Neural cell (in vitro differentiated cells): ENCODE measurements at regions not wholly inside any gene's neighbourhood (a gene's known extent, or its start where the extent isn't known, plus 50 kb on each side); places are given as distances from the start of the nearest gene placed in this dataset.
A peak's percentile ranks its signal among the peaks of the same experiment; 100 is the strongest.

Experiments
- H2AFZ ChIP-seq: fragments of 200-600, 300-800 bp; sonication (generic), shearing (Covaris generic); 2 replicates; pipeline ENCODE4 v1.6.0; 2014; ENCODE audit warnings: low read depth, mild to moderate bottlenecking, antibody characterized with exemption, low read length, moderate library complexity
- H3F3A ChIP-seq: fragments of 200-600 bp; shearing (Covaris generic); 2 replicates; pipeline ENCODE4 v1.6.1; 2016; ENCODE audit warnings: mild to moderate bottlenecking, moderate library complexity, mixed read lengths, antibody characterized with exemption, low read length; ENCODE audit not compliant: insufficient read depth, poor library complexity, severe bottlenecking
- H3K27ac ChIP-seq: fragments of 200-600, 300-800 bp; sonication (generic), shearing (Covaris generic); 2 replicates; pipeline ENCODE4 v1.5.1; 2014; ENCODE audit warnings: mild to moderate bottlenecking, low read length, moderate library complexity
- H3K27me3 ChIP-seq: fragments of 300-800, 200-600 bp; sonication (generic), shearing (Covaris generic); 2 replicates; pipeline ENCODE4 v1.6.0; 2014; ENCODE audit warnings: mild to moderate bottlenecking, low read depth, low read length, moderate library complexity; ENCODE audit not compliant: insufficient read depth
- H3K36me3 ChIP-seq: fragments of 300-800, 200-600 bp; sonication (generic), shearing (Covaris generic); 2 replicates; pipeline ENCODE4 v1.5.1; 2014; ENCODE audit warnings: mild to moderate bottlenecking, antibody characterized with exemption, low read length, moderate library complexity; ENCODE audit not compliant: insufficient read depth
- H3K4me2 ChIP-seq: fragments of 300-800, 200-600 bp; sonication (generic), shearing (Covaris generic); 2 replicates; pipeline ENCODE4 v1.6.0; 2014; ENCODE audit warnings: mild to moderate bottlenecking, low read length
- H3K4me3 ChIP-seq: fragments of 300-800, 200-600 bp; sonication (generic), shearing (Covaris generic); 2 replicates; pipeline ENCODE4 v1.5.1; 2014; ENCODE audit warnings: mild to moderate bottlenecking, low read length, moderate library complexity
- H3K79me2 ChIP-seq: fragments of 200-600 bp; shearing (Covaris generic); replicated peaks from 2 replicates; pipeline ENCODE4 v1.6.0; 2014; ENCODE audit warnings: mild to moderate bottlenecking, low read length, moderate library complexity; ENCODE audit not compliant: insufficient read depth
- H3K9ac ChIP-seq: fragments of 300-800, 200-600 bp; sonication (generic), shearing (Covaris generic); 2 replicates; pipeline ENCODE4 v1.6.1; 2016; ENCODE audit warnings: mild to moderate bottlenecking, low read length, mixed read lengths
- H3K9me2 ChIP-seq: fragments of 200-600 bp; shearing (Covaris generic); 2 replicates; pipeline ENCODE4 v1.6.1; 2016; ENCODE audit warnings: mild to moderate bottlenecking, low read length, mixed read lengths; ENCODE audit not compliant: insufficient read depth
- H3K9me3 ChIP-seq: fragments of 200-600, 300-800 bp; sonication (generic), shearing (Covaris generic); 2 replicates; pipeline ENCODE4 v1.6.1; 2016; ENCODE audit warnings: mild to moderate bottlenecking, mixed run types, low read length, moderate library complexity, mixed read lengths
- H4K20me1 ChIP-seq: fragments of 200-600 bp; shearing (Covaris generic); 2 replicates; pipeline ENCODE4 v1.6.1; 2016; ENCODE audit warnings: mild to moderate bottlenecking, mixed run types; ENCODE audit not compliant: insufficient read depth
- EP300 ChIP-seq: fragments of 450-650 bp; conservative IDR thresholded peaks from 2 replicates; pipeline ENCODE4 v1.6.1; 2014; ENCODE audit warnings: antibody characterized with exemption, mild to moderate bottlenecking, moderate library complexity; ENCODE audit not compliant: poor library complexity, severe bottlenecking
- EZH2 ChIP-seq: fragments of 200-600, 300-800 bp; shearing (Covaris generic), sonication (generic); IDR thresholded peaks from 2 replicates; pipeline ENCODE4 v1.6.1; 2014; ENCODE audit warnings: antibody characterized with exemption, low read length, borderline replicate concordance, mild to moderate bottlenecking; ENCODE audit not compliant: insufficient read depth, poor library complexity, severe bottlenecking
- MXI1 ChIP-seq: fragments of 450-650 bp; conservative IDR thresholded peaks from 2 replicates; pipeline ENCODE4 v1.6.1; 2014; ENCODE audit warnings: antibody characterized with exemption, mild to moderate bottlenecking; ENCODE audit not compliant: poor library complexity, severe bottlenecking
- POLR2AphosphoS5 ChIP-seq: IDR thresholded peaks from 2 replicates; pipeline ENCODE4 v1.6.1; 2012
- RAD21 ChIP-seq: fragments of 450-650 bp; conservative IDR thresholded peaks from 2 replicates; pipeline ENCODE4 v1.6.1; 2014; ENCODE audit warnings: antibody characterized with exemption, mild to moderate bottlenecking, moderate library complexity
- SMC3 ChIP-seq: fragments of 450-650 bp; conservative IDR thresholded peaks from 2 replicates; pipeline ENCODE4 v1.6.1; 2014; ENCODE audit warnings: antibody characterized with exemption, mild to moderate bottlenecking, moderate library complexity; ENCODE audit not compliant: poor library complexity
- TAF1 ChIP-seq: IDR thresholded peaks from 2 replicates; pipeline ENCODE4 v1.6.1; 2012; ENCODE audit warnings: low read depth
- TF ChIP-seq, protein P1 (sequence below): fragments of 450-650 bp; IDR thresholded peaks from 2 replicates; pipeline ENCODE4 v1.5.1; 2014; ENCODE audit warnings: antibody characterized with exemption, mild to moderate bottlenecking, moderate library complexity; ENCODE audit not compliant: poor library complexity, severe bottlenecking
- TF ChIP-seq, protein P2 (sequence below): IDR thresholded peaks from 2 replicates; pipeline ENCODE4 v1.6.1; 2012; ENCODE audit warnings: borderline replicate concordance

DNA sequence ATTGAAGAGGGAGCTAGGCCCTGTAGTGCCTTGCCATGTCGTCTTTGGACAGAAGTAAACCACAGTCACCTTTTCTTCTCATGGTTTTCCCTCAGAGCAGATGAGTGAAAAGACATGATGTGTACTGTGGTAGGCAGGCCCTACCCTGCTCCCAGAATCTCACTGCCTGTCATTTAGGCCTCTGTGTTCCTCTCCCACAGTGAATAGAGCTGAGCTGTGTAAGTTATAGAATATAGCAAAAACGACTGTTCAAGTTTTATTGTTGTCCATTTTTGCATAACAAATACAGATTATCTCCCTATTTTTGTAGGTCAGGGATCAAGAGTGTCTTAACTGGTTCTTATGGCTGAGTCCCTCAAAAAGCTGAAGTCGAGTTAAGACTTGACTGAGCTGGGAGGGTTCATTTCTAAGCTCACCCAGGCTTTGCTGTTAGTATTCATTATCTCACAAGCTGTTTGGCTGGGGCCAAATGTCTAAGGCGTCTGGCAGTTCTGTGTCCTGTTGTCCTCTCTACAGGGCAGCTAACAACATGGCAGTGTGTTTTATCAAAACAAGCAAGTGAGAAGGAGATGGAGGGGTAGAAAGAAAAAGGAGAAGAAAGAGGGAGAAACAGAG, 780.9 kb upstream of the POM121L12 start:
- H3K27ac ChIP-seq = no peak overlapping the region
- no peaks in the 10 kb centered on the region for H3K9me2 ChIP-seq
- no peak overlapping the region for H3K4me3 ChIP-seq
- TF ChIP-seq POLR2AphosphoS5 (no peak), SMC3 (no peak), TAF1 (no peak), MXI1 (no peak), EP300 (no peak), RAD21 (no peak), EZH2 (no peak)
- TF ChIP-seq, protein P1, sequence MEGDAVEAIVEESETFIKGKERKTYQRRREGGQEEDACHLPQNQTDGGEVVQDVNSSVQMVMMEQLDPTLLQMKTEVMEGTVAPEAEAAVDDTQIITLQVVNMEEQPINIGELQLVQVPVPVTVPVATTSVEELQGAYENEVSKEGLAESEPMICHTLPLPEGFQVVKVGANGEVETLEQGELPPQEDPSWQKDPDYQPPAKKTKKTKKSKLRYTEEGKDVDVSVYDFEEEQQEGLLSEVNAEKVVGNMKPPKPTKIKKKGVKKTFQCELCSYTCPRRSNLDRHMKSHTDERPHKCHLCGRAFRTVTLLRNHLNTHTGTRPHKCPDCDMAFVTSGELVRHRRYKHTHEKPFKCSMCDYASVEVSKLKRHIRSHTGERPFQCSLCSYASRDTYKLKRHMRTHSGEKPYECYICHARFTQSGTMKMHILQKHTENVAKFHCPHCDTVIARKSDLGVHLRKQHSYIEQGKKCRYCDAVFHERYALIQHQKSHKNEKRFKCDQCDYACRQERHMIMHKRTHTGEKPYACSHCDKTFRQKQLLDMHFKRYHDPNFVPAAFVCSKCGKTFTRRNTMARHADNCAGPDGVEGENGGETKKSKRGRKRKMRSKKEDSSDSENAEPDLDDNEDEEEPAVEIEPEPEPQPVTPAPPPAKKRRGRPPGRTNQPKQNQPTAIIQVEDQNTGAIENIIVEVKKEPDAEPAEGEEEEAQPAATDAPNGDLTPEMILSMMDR = no peak
- TF ChIP-seq, protein P2, sequence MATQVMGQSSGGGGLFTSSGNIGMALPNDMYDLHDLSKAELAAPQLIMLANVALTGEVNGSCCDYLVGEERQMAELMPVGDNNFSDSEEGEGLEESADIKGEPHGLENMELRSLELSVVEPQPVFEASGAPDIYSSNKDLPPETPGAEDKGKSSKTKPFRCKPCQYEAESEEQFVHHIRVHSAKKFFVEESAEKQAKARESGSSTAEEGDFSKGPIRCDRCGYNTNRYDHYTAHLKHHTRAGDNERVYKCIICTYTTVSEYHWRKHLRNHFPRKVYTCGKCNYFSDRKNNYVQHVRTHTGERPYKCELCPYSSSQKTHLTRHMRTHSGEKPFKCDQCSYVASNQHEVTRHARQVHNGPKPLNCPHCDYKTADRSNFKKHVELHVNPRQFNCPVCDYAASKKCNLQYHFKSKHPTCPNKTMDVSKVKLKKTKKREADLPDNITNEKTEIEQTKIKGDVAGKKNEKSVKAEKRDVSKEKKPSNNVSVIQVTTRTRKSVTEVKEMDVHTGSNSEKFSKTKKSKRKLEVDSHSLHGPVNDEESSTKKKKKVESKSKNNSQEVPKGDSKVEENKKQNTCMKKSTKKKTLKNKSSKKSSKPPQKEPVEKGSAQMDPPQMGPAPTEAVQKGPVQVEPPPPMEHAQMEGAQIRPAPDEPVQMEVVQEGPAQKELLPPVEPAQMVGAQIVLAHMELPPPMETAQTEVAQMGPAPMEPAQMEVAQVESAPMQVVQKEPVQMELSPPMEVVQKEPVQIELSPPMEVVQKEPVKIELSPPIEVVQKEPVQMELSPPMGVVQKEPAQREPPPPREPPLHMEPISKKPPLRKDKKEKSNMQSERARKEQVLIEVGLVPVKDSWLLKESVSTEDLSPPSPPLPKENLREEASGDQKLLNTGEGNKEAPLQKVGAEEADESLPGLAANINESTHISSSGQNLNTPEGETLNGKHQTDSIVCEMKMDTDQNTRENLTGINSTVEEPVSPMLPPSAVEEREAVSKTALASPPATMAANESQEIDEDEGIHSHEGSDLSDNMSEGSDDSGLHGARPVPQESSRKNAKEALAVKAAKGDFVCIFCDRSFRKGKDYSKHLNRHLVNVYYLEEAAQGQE = no peak
- H3K9me3 ChIP-seq = no peaks in the 10 kb centered on the region
- no peak overlapping the region for H3K4me2 ChIP-seq
- no peak overlapping the region for H2AFZ ChIP-seq
- H3K79me2 ChIP-seq = no peaks in the 10 kb centered on the region
- no peaks in the 10 kb centered on the region for H3K36me3 ChIP-seq
- H4K20me1 ChIP-seq = no peaks in the 10 kb centered on the region
- no peaks in the 10 kb centered on the region for H3F3A ChIP-seq
- H3K27me3 ChIP-seq = no peaks in the 10 kb centered on the region
- H3K9ac ChIP-seq = no peak overlapping the region

DNA sequence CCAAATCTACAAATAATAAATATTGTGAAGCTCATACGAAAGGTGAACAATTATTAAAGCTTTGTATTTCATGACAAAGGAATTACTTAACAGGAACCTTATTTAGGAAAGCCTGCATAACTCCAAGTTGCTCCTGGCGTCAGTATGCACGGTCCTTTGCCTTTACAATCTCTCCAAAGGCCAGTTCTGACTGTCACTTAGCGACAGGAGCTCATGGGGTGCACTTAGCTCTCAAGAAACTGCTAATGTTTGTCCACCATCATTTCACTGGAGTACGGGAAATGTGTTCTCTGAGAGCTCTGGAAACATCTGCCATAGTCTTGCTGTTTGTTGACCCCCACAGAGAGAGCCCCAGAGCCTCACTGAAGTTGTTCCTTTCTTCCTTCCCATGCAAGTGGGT, 781.5 kb upstream of the POM121L12 start:
- Histone ChIP-seq H3K9ac (no peak overlapping the region), H4K20me1 (no peaks in the 10 kb centered on the region), H3K4me2 (no peak overlapping the region), H3K9me3 (no peaks in the 10 kb centered on the region), H3K36me3 (no peaks in the 10 kb centered on the region), H3K4me3 (no peak overlapping the region), H3K9me2 (no peaks in the 10 kb centered on the region), H3K79me2 (no peaks in the 10 kb centered on the region), H3K27me3 (no peaks in the 10 kb centered on the region), H3K27ac (no peak overlapping the region), H2AFZ (no peak overlapping the region), H3F3A (no peaks in the 10 kb centered on the region)
- TF ChIP-seq TAF1 (no peak), POLR2AphosphoS5 (peak; percentile 17)

DNA sequence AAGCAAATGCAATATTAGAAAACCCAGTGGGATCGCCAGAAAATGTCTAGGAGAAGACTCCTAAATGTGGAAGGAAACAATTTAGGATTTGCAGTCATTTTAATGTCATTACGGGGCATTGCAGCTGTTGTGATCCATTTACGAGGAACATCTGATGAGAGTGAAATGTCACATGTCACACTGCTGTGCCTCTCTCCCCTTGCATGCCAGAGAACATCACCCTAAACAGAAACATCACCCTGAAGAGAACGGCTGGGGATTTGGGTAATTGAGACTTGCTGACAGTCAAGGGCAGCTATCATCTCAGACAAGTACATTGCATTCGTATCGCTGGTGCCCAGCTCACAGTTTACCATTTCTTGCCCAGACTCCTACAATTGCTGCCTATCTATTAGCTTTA, 785.7 kb upstream of the POM121L12 start:
- Histone ChIP-seq H3K27me3 (no peaks in the 10 kb centered on the region), H3K9ac (no peak overlapping the region), H3K4me2 (peak overlapping the region; percentile 45), H3K9me3 (no peaks in the 10 kb centered on the region), H3K36me3 (no peaks in the 10 kb centered on the region), H4K20me1 (no peaks in the 10 kb centered on the region), H3K79me2 (no peaks in the 10 kb centered on the region), H2AFZ (no peak overlapping the region), H3K4me3 (peak overlapping the region; percentile 44), H3K27ac (peak overlapping the region; percentile 13), H3F3A (no peaks in the 10 kb centered on the region), H3K9me2 (no peaks in the 10 kb centered on the region)
- TF ChIP-seq MXI1 = no peak
- TF ChIP-seq TAF1 = no peak
- TF ChIP-seq, protein P1 = no peak
- no peak for TF ChIP-seq EZH2
- TF ChIP-seq SMC3 = no peak
- TF ChIP-seq EP300 = peak; percentile 57
- TF ChIP-seq POLR2AphosphoS5 = peak; percentile 61
